Trophoblast cell (in vitro differentiated cells and primary cell): ENCODE measurements at regions not wholly inside any gene's neighbourhood (a gene's known extent, or its start where the extent isn't known, plus 50 kb on each side); places are given as distances from the start of the nearest gene placed in this dataset.

Experiments
- DNase-seq, 2 donors: peaks; one replicate each; pipeline ENCODE4 v3.0.0-alpha.2; 2016
- H2AFZ ChIP-seq: 2 replicates; pipeline ENCODE4 v1.6.1; 2013; ENCODE audit warnings: low read length, moderate library complexity, mild to moderate bottlenecking; ENCODE audit not compliant: insufficient read depth, poor library complexity
- H2AK5ac ChIP-seq: 2 replicates; pipeline ENCODE4 v1.6.1; 2013; ENCODE audit warnings: mild to moderate bottlenecking, low read length
- H2BK120ac ChIP-seq: 2 replicates; pipeline ENCODE4 v1.6.1; 2013; ENCODE audit warnings: low read length, mild to moderate bottlenecking, moderate library complexity; ENCODE audit not compliant: insufficient read depth, poor library complexity
- H2BK12ac ChIP-seq: 2 replicates; pipeline ENCODE4 v1.6.1; 2013; ENCODE audit warnings: mild to moderate bottlenecking, low read length, moderate library complexity
- H2BK5ac ChIP-seq: 2 replicates; pipeline ENCODE4 v1.6.1; 2013; ENCODE audit warnings: low read length, low read depth, moderate library complexity, mild to moderate bottlenecking; ENCODE audit not compliant: poor library complexity
- H3K14ac ChIP-seq: 2 replicates; pipeline ENCODE4 v1.6.1; 2013; ENCODE audit warnings: mild to moderate bottlenecking, low read length
- H3K18ac ChIP-seq: 2 replicates; pipeline ENCODE4 v1.6.1; 2013; ENCODE audit warnings: mild to moderate bottlenecking, low read length
- H3K23ac ChIP-seq: 2 replicates; pipeline ENCODE4 v1.6.1; 2013; ENCODE audit warnings: low read length
- H3K27ac ChIP-seq: 2 replicates; pipeline ENCODE4 v1.5.1; 2013; ENCODE audit warnings: low read depth, mild to moderate bottlenecking, inconsistent platforms, low read length, moderate library complexity
- H3K27me3 ChIP-seq: 2 replicates; pipeline ENCODE4 v1.6.1; 2013; ENCODE audit warnings: inconsistent platforms, mild to moderate bottlenecking, low read length, moderate library complexity; ENCODE audit not compliant: insufficient read depth
- H3K36me3 ChIP-seq, 2 experiments: 1 replicate in 1 of 2; 2 replicates in 1 of 2; pipeline ENCODE4 v1.6.1; 2013; ENCODE audit warnings: low read length in 2 of 2, mild to moderate bottlenecking in 2 of 2, moderate library complexity in 1 of 2; ENCODE audit not compliant: insufficient read depth in 2 of 2, control insufficient read depth in 1 of 2
- H3K4ac ChIP-seq: 2 replicates; pipeline ENCODE4 v1.6.1; 2013; ENCODE audit warnings: low read depth, mild to moderate bottlenecking, low read length, moderate library complexity
- H3K4me1 ChIP-seq, 2 experiments: 1 replicate in 1 of 2; 2 replicates in 1 of 2; pipeline ENCODE4 v1.6.1; 2013; ENCODE audit warnings: low read length in 2 of 2, mild to moderate bottlenecking in 2 of 2, moderate library complexity in 1 of 2; ENCODE audit not compliant: insufficient read depth in 2 of 2, control insufficient read depth in 1 of 2
- H3K4me2 ChIP-seq: 2 replicates; pipeline ENCODE4 v1.6.1; 2013; ENCODE audit warnings: inconsistent platforms, mild to moderate bottlenecking, low read length, moderate library complexity
- H3K4me3 ChIP-seq: 2 replicates; pipeline ENCODE4 v1.5.1; 2013; ENCODE audit warnings: mild to moderate bottlenecking, low read depth, low read length, inconsistent platforms
- H3K79me1 ChIP-seq: one replicate; pipeline ENCODE4 v1.6.1; 2013; ENCODE audit warnings: low read length
- H3K79me2 ChIP-seq: 2 replicates; pipeline ENCODE4 v1.6.1; 2013; ENCODE audit warnings: low read length, mild to moderate bottlenecking; ENCODE audit not compliant: control insufficient read depth, insufficient read depth, poor library complexity
- H3K9ac ChIP-seq: 2 replicates; pipeline ENCODE4 v1.6.1; 2013; ENCODE audit warnings: mild to moderate bottlenecking, low read length
- H3K9me3 ChIP-seq: 2 replicates; pipeline ENCODE4 v1.6.1; 2013; ENCODE audit warnings: low read depth, mild to moderate bottlenecking, control low read depth, inconsistent platforms, low read length; ENCODE audit not compliant: insufficient read depth
- H4K12ac ChIP-seq: 2 replicates; pipeline ENCODE4 v1.6.1; 2013; ENCODE audit warnings: low read depth, mild to moderate bottlenecking, low read length, moderate library complexity
- H4K8ac ChIP-seq: 2 replicates; pipeline ENCODE4 v1.6.1; 2013; ENCODE audit warnings: low read depth, mild to moderate bottlenecking, low read length, moderate library complexity
- H4K91ac ChIP-seq: one replicate; pipeline ENCODE4 v1.6.1; 2013; ENCODE audit warnings: low read depth, mild to moderate bottlenecking, low read length, moderate library complexity
- WGBS: extraction: QIAGEN DNeasy Blood & Tissue Kit; methylation state at CpG from one replicate; pipeline ENCODE4 v1.1.7; 2013; ENCODE audit warnings: missing lambda C conversion rate; ENCODE audit not compliant: insufficient read length, insufficient coverage; ENCODE audit errors: extremely low coverage; 5-methylcytosine and 5-hydroxymethylcytosine counted together

- H3K18ac ChIP-seq, result no peak overlapping the region
- no peak overlapping the region for H2BK5ac ChIP-seq
- no peak overlapping the region for H4K91ac ChIP-seq
- H3K27ac ChIP-seq, result no peak overlapping the region
- no peaks in the 10 kb centered on the region for H3K27me3 ChIP-seq
- no peak overlapping the region for H3K9ac ChIP-seq
- no CpG with 5 or more reads among the region's 6 CpGs for WGBS
- no peaks in the 10 kb centered on the region for H3K4me1 ChIP-seq
- no peak overlapping the region for H2BK12ac ChIP-seq
- H3K79me1 ChIP-seq, result peaks cover 2% of the 10 kb centered on the region
- H3K79me2 ChIP-seq, result no peaks in the 10 kb centered on the region
- no peak overlapping the region for H2AFZ ChIP-seq
- H4K12ac ChIP-seq, result no peak overlapping the region
- no peaks in the 10 kb centered on the region for H3K36me3 ChIP-seq
- H2BK120ac ChIP-seq, result no peak overlapping the region
- no peak overlapping the region for H3K4ac ChIP-seq
- H3K14ac ChIP-seq, result no peak overlapping the region
- H3K23ac ChIP-seq, result no peak overlapping the region
- H3K4me3 ChIP-seq, result no peak overlapping the region
- no peak overlapping the region for H2AK5ac ChIP-seq
- H4K8ac ChIP-seq, result no peak overlapping the region
- H3K4me2 ChIP-seq, result no peak overlapping the region
- no peak for DNase-seq
- no peaks in the 10 kb centered on the region for H3K9me3 ChIP-seq
Measured at GRCh38 chr2:48118895-48119294, 195.6 kb upstream of the FOXN2 start.

- Histone ChIP-seq H4K8ac (no peak overlapping the region), H4K12ac (no peak overlapping the region), H3K4me1 (no peaks in the 10 kb centered on the region), H3K9me3 (no peaks in the 10 kb centered on the region), H3K9ac (no peak overlapping the region), H3K18ac (no peak overlapping the region), H2BK12ac (no peak overlapping the region), H3K27ac (no peak overlapping the region), H3K4me3 (no peak overlapping the region), H3K4me2 (no peak overlapping the region), H3K14ac (no peak overlapping the region), H3K79me1 (peaks cover 1% of the 10 kb centered on the region), H2AFZ (no peak overlapping the region), H3K23ac (no peak overlapping the region), H2AK5ac (no peak overlapping the region), H2BK5ac (no peak overlapping the region), H3K27me3 (no peaks in the 10 kb centered on the region), H3K4ac (no peak overlapping the region), H2BK120ac (no peak overlapping the region), H3K36me3 (no peaks in the 10 kb centered on the region), H3K79me2 (no peaks in the 10 kb centered on the region), H4K91ac (no peak overlapping the region)
- no CpG with 5 or more reads among the region's 3 CpGs for WGBS
- DNase-seq, result no peak
Measured at GRCh38 chr2:48120112-48120511, 194.4 kb upstream of the FOXN2 start.

GRCh38 chr2:48120759-48121242 lies 193.7 kb upstream of the FOXN2 start:
- Histone ChIP-seq H3K9ac (no peak overlapping the region), H3K23ac (no peak overlapping the region), H3K18ac (no peak overlapping the region), H3K4me2 (no peak overlapping the region), H2AK5ac (no peak overlapping the region), H2BK5ac (no peak overlapping the region), H3K4ac (no peak overlapping the region), H3K9me3 (no peaks in the 10 kb centered on the region), H2BK120ac (no peak overlapping the region), H4K91ac (no peak overlapping the region), H2BK12ac (no peak overlapping the region), H4K12ac (no peak overlapping the region), H3K27ac (no peak overlapping the region), H3K4me3 (no peak overlapping the region), H3K27me3 (no peaks in the 10 kb centered on the region), H4K8ac (no peak overlapping the region), H3K4me1 (no peaks in the 10 kb centered on the region), H3K79me1 (no peaks in the 10 kb centered on the region), H3K79me2 (no peaks in the 10 kb centered on the region), H3K36me3 (no peaks in the 10 kb centered on the region), H3K14ac (no peak overlapping the region), H2AFZ (no peak overlapping the region)
- peak in 1 of 2 donors; percentile 22 for DNase-seq
- no CpG with 5 or more reads among the region's 1 CpG for WGBS

DNA sequence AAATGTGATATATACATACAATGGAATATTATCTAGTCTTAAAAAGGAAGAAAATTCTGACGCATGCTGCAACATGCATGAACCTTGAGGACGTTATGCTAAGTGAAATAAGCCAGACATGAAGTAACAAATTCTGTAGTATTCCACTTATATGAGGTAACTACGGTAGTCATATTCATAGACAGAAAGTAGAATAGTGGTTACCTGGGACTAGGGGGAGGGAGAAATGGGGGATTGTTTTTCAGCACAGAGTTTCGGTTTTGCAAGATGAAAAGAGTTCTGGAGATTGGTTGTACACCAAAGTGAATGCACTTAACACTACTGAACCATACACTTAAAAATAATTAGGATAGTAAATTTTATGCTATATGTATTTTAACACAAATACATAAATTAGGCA lies 192.3 kb upstream of the FOXN2 start:
- Histone ChIP-seq H4K91ac (no peak overlapping the region), H3K79me1 (no peaks in the 10 kb centered on the region), H3K36me3 (no peaks in the 10 kb centered on the region), H2BK12ac (no peak overlapping the region), H3K4me1 (no peaks in the 10 kb centered on the region), H4K12ac (no peak overlapping the region), H3K4me2 (no peak overlapping the region), H2AK5ac (no peak overlapping the region), H3K23ac (no peak overlapping the region), H2BK120ac (no peak overlapping the region), H3K18ac (no peak overlapping the region), H3K9me3 (no peaks in the 10 kb centered on the region), H3K27ac (no peak overlapping the region), H4K8ac (no peak overlapping the region), H3K14ac (no peak overlapping the region), H3K27me3 (no peaks in the 10 kb centered on the region), H3K4me3 (no peak overlapping the region), H3K79me2 (no peaks in the 10 kb centered on the region), H3K4ac (no peak overlapping the region), H2AFZ (no peak overlapping the region), H2BK5ac (no peak overlapping the region), H3K9ac (no peak overlapping the region)
- no CpG with 5 or more reads among the region's 4 CpGs for WGBS
- no peak for DNase-seq
